Gastroesophageal sphincter (tissue), 4 donors: ENCODE measurements at regions not wholly inside any gene's neighbourhood (a gene's known extent, or its start where the extent isn't known, plus 50 kb on each side); places are given as distances from the start of the nearest gene placed in this dataset.
"Not testable (repeated sequence)": the region's sequence is repeated elsewhere in the genome, so short reads cannot be mapped to it uniquely, and the experiment has no call there.

Source experiments
- ATAC-seq: fragments of 150-250 bp; one replicate; pipeline ENCODE4 v1.9.1; 2016; ENCODE audit warnings: mild to moderate bottlenecking, moderate library complexity
- H3K27ac ChIP-seq, 4 donors: fragments of 200-600 bp; sonication (generic) in 3 of 4; 1 replicate in 3 of 4; 2 replicates in 1 of 4; pipeline ENCODE4 v1.5.1; 2016 to 2019
- H3K27me3 ChIP-seq: fragments of 200-600 bp; sonication (generic); one replicate; pipeline ENCODE4 v1.5.1; 2019
- H3K36me3 ChIP-seq, 2 donors: fragments of 200-600 bp; sonication (generic); one replicate each; pipeline ENCODE4 v1.5.1; 2019; ENCODE audit warnings: control low read depth in 1 of 2
- H3K4me1 ChIP-seq, 3 donors: fragments of 200-600 bp; sonication (generic); 1 replicate in 2 of 3; 2 replicates in 1 of 3; pipeline ENCODE4 v1.5.1; 2016 to 2019; ENCODE audit warnings: control low read depth in 2 of 3
- H3K4me3 ChIP-seq, 2 donors: fragments of 200-600 bp; sonication (generic); one replicate each; pipeline ENCODE4 v1.5.1; 2019; ENCODE audit warnings: mild to moderate bottlenecking in 1 of 2, moderate library complexity in 1 of 2
- H3K9me3 ChIP-seq, 3 donors: fragments of 200-600 bp; sonication (generic); one replicate each; pipeline ENCODE4 v1.5.1; 2017 to 2019; ENCODE audit warnings: control low read depth in 2 of 3
- EP300 ChIP-seq: sonication (generic); formaldehyde crosslinking; IDR thresholded peaks from one replicate; pipeline ENCODE4 v1.6.1; 2017; ENCODE audit warnings: antibody characterized with exemption, mild to moderate bottlenecking
- POLR2A ChIP-seq, 2 donors: fragments of 450-650 bp; IDR thresholded peaks; one replicate each; pipeline ENCODE4 v1.6.1; 2017; ENCODE audit warnings: antibody characterized with exemption in 2 of 2, mild to moderate bottlenecking in 2 of 2, moderate library complexity in 1 of 2
- POLR2AphosphoS5 ChIP-seq: sonication (generic); formaldehyde crosslinking; IDR thresholded peaks from one replicate; pipeline ENCODE4 v1.6.1; 2017; ENCODE audit warnings: antibody characterized with exemption
- WGBS, 2 donors: methylation state at CpG; one replicate each; pipeline ENCODE4 v1.1.5; 2018; ENCODE audit warnings: low coverage in 1 of 2; 5-methylcytosine and 5-hydroxymethylcytosine counted together
- TF ChIP-seq, protein P1 (sequence below), 4 experiments: fragments of 200-600 bp in 2 of 4; fragments of 450-650 bp in 2 of 4; sonication (generic) in 1 of 4; IDR thresholded peaks; one replicate each; pipeline ENCODE4 v1.5.1; 2017 to 2019; ENCODE audit warnings: antibody characterized with exemption in 4 of 4, mild to moderate bottlenecking in 2 of 4, moderate library complexity in 2 of 4

DNA sequence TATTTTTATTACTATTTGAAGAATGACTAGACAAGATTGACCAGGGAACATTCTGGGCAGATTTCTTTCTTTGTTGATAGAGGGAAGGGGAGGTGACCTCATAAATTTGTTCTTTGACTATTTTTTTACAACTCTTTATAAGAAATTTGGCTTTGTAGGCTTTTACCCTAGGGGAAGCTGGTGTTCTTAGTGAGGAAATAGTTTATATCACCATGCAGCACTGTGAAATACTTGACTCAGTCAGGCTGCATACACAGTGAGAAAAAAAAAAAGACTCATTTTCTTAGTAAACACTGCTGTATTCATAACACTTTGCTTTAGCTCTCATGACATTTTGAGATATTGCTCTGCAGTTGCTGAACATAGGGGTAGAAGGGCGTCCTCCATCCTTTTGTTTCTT lies 336.6 kb upstream of the PIK3R1 start:
- 53 to 71% methylated on average over 1 of the region's 1 CpG for WGBS, 2 donors
- peak overlapping the region in 2 of 4 donors; percentile 38 to 64 for H3K27ac ChIP-seq
- peak; percentile 36 for TF ChIP-seq POLR2AphosphoS5
- TF ChIP-seq, protein P1, sequence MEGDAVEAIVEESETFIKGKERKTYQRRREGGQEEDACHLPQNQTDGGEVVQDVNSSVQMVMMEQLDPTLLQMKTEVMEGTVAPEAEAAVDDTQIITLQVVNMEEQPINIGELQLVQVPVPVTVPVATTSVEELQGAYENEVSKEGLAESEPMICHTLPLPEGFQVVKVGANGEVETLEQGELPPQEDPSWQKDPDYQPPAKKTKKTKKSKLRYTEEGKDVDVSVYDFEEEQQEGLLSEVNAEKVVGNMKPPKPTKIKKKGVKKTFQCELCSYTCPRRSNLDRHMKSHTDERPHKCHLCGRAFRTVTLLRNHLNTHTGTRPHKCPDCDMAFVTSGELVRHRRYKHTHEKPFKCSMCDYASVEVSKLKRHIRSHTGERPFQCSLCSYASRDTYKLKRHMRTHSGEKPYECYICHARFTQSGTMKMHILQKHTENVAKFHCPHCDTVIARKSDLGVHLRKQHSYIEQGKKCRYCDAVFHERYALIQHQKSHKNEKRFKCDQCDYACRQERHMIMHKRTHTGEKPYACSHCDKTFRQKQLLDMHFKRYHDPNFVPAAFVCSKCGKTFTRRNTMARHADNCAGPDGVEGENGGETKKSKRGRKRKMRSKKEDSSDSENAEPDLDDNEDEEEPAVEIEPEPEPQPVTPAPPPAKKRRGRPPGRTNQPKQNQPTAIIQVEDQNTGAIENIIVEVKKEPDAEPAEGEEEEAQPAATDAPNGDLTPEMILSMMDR (IDR thresholded peaks at IDR 0.05): no peak

DNA sequence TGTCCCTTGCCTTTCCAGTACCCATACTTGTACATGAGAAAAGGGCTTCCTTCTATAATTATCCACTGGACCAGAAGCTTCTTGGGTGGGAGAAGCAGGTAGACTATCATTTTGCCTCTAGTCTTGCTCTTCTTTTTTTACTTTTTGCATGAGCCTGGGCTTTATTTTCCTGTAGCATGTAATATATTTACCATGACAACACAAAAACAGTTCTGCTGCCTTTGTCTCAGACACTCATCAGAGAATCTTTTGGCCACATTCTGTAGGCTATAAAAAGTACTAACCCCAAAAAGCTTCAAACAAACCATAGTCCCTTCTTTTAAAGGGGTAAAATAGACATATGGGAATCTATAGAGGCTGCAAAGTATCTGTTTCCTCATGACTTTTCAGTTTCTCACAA lies 339.2 kb upstream of the PIK3R1 start:
- H3K4me3 ChIP-seq: no peak overlapping the region
- H3K9me3 ChIP-seq: no peaks in the 10 kb centered on the region
- peaks cover 0 to 21% (median 6%) of the 10 kb centered on the region in 3 donors for H3K4me1 ChIP-seq
- no peaks in the 10 kb centered on the region for H3K36me3 ChIP-seq
- TF ChIP-seq POLR2AphosphoS5 (no peak), POLR2A (IDR thresholded peaks at IDR 0.05) (no peak), EP300 (no peak)
- TF ChIP-seq, protein P1 (IDR thresholded peaks at IDR 0.05): no peak
- H3K27ac ChIP-seq: no peak overlapping the region
- H3K27me3 ChIP-seq: no peaks in the 10 kb centered on the region
- ATAC-seq: no peak

More for the DNA sequence above, 336.6 kb upstream of the PIK3R1 start:
- peak; percentile 89 for ATAC-seq
- Histone ChIP-seq H3K27me3 (no peaks in the 10 kb centered on the region), H3K9me3 (no peaks in the 10 kb centered on the region), H3K4me3 (no peak overlapping the region), H3K36me3 (no peaks in the 10 kb centered on the region), H3K4me1 (peaks cover 0 to 21% (median 6%) of the 10 kb centered on the region in 3 donors)

DNA sequence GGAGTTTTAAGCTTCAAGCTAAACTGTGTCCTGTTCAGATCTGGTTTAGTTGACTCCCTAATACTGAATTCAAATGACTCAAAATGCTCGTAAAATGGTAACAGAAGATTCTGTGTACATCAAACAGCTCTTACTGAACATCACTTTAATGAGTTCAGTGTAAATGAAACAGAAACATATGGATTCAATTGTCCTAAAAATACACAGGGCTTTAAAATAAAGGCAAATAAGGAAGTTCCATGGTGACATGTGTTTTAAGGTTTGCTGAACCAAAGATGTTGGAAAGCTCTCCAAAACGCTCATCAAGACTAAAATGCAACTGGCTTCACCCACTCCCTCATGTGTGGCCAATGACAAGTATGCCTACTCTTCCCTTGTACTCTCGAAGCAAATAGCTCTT lies 340.0 kb upstream of the PIK3R1 start:
- no peak for TF ChIP-seq POLR2AphosphoS5
- no peak for TF ChIP-seq POLR2A (IDR thresholded peaks at IDR 0.05)
- Histone ChIP-seq H3K4me1 (peaks cover 0 to 23% (median 6%) of the 10 kb centered on the region in 3 donors), H3K27me3 (no peaks in the 10 kb centered on the region), H3K4me3 (no peak overlapping the region), H3K36me3 (no peaks in the 10 kb centered on the region), H3K9me3 (no peaks in the 10 kb centered on the region), H3K27ac (no peak overlapping the region)
- ATAC-seq: no peak
- WGBS, 2 donors: 79 to 84% methylated on average over 3 of the region's 3 CpGs

DNA sequence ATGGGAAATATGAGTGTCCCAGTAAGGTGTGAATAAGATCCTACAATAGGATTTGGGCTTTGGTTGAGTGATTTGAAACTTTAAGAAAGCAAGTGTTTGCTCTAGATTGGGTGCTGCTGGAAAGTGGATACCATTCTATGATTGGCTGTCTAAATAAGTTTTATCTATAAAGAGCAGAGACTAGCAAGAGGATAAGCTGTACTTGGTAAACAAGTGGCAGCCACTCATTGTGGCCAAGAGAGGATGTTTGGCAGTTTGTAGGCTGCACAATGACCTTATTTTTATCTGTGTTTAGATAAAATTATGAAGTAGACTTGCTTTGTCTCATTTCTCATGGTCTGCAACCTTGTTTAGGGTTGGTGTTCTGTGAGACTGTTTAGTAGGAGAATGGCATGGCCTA lies 341.6 kb upstream of the PIK3R1 start:
- H3K4me3 ChIP-seq: no peak overlapping the region
- TF ChIP-seq POLR2AphosphoS5 (no peak), EP300 (no peak), POLR2A (IDR thresholded peaks at IDR 0.05) (no peak)
- TF ChIP-seq, protein P1 (IDR thresholded peaks at IDR 0.05): no peak
- H3K4me1 ChIP-seq: peaks cover 0 to 17% (median 1%) of the 10 kb centered on the region in 3 donors
- no peak for ATAC-seq
- no peaks in the 10 kb centered on the region for H3K9me3 ChIP-seq
- H3K36me3 ChIP-seq: no peaks in the 10 kb centered on the region
- H3K27me3 ChIP-seq: no peaks in the 10 kb centered on the region
- H3K27ac ChIP-seq: no peak overlapping the region

DNA sequence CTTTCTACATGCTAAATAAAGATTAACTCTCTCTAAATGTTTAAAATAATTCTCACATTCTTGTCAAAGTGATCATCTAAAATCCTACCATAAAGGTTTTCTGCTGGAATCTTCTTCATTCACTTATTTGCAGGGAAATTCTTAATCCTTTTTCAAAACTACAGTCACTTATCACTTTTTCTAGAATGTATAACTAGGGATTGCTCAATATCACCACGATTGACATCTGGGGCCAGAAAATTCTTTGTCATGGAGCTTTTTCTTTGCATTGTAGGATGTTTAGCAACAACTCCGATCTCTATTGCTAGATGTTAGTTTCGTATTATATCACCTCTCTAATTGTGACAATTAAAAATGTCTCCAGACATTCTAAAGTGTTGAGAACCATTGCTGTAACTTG lies 344.9 kb upstream of the PIK3R1 start:
- H3K4me1 ChIP-seq: peaks cover 0 to 10% (median 0%) of the 10 kb centered on the region in 3 donors
- H3K27me3 ChIP-seq: no peaks in the 10 kb centered on the region
- WGBS, 2 donors: 68 to 82% methylated on average over 3 of the region's 3 CpGs
- no peaks in the 10 kb centered on the region for H3K9me3 ChIP-seq
- H3K4me3 ChIP-seq: no peak overlapping the region
- H3K36me3 ChIP-seq: no peaks in the 10 kb centered on the region
- ATAC-seq: no peak
- no peak overlapping the region for H3K27ac ChIP-seq
- TF ChIP-seq POLR2AphosphoS5 (no peak), POLR2A (IDR thresholded peaks at IDR 0.05) (no peak), EP300 (no peak)
- TF ChIP-seq, protein P1 (IDR thresholded peaks at IDR 0.05): no peak

DNA sequence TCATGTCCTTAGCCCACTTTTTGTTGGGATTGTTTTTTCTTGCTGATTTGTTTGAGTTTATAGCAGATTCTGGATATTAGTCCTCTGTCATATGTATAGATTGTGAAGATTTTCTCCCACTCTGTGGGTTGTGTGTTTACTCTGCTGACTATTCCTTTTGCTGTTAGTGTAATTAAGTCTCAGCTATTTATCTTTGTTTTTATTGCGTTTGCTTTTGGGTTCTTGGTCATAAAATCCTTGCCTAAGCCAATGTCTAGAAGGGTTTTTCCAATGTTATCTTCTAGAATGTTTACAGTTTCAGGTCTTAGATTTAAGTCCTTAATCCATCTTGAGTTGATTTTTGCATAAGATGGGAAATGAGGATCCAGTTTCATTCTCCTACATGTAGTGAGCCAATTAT lies 351.2 kb upstream of the PIK3R1 start:
- not testable (repeated sequence) for H3K36me3 ChIP-seq, H3K4me3 ChIP-seq, H3K27me3 ChIP-seq, ATAC-seq, H3K27ac ChIP-seq, H3K9me3 ChIP-seq, H3K4me1 ChIP-seq
- WGBS, 2 donors: 40% methylated on average over 1 of the region's 1 CpG; no CpG with 5 or more reads in 1 of the 2 donors
